OCI-LY7 (cell line): ENCODE measurements at regions not wholly inside any gene's neighbourhood (a gene's known extent, or its start where the extent isn't known, plus 50 kb on each side); places are given as distances from the start of the nearest gene placed in this dataset.

Source experiments
- BruUV-seq: library from RNA; stranded (reverse); fragments of 400-500 nt; replicated peaks from 2 replicates; lab custom pipeline; 2021; lab: Mats Ljungman, UMichigan
- CTCF ChIA-PET: fragments of 300-600 bp; sonication (Branson Sonifier 250); formaldehyde crosslinking; loops from one replicate; lab custom pipeline; 2022; ENCODE audit warnings: antibody characterized with exemption; ENCODE audit not compliant: unreplicated experiment; lab: Charles Lee
- POLR2A ChIA-PET: fragments of 300-600 bp; sonication (Branson Sonifier 250); formaldehyde crosslinking; loops from one replicate; lab custom pipeline; 2022; ENCODE audit warnings: antibody characterized with exemption; lab: Charles Lee
- DNase-seq: peaks from one replicate; pipeline ENCODE4 v3.0.0-alpha.2; 2015; ENCODE audit warnings: low spot score
- H2AFZ ChIP-seq: fragments of 200-600 bp; sonication (generic), shearing (Covaris generic); 2 replicates; pipeline ENCODE4 v1.6.1; 2014; ENCODE audit warnings: mild to moderate bottlenecking, antibody characterized with exemption, low read length, moderate library complexity
- H3K27ac ChIP-seq: fragments of 200-600 bp; sonication (generic); 2 replicates; pipeline ENCODE4 v1.5.1; 2014; ENCODE audit warnings: mixed run types, low read depth, mild to moderate bottlenecking, moderate library complexity, low read length, inconsistent platforms; ENCODE audit not compliant: poor library complexity, severe bottlenecking
- H3K36me3 ChIP-seq: fragments of 200-600 bp; sonication (generic); 2 replicates; pipeline ENCODE4 v1.6.1; 2014; ENCODE audit warnings: mild to moderate bottlenecking, antibody characterized with exemption, low read length, moderate library complexity, mixed read lengths; ENCODE audit not compliant: insufficient read depth
- H3K4me1 ChIP-seq: fragments of 200-600 bp; sonication (generic); 2 replicates; pipeline ENCODE4 v1.5.1; 2014; ENCODE audit warnings: mild to moderate bottlenecking, low read length; ENCODE audit not compliant: insufficient read depth, poor library complexity, severe bottlenecking
- H3K4me2 ChIP-seq: fragments of 200-600 bp; sonication (generic); 2 replicates; pipeline ENCODE4 v1.6.1; 2014; ENCODE audit warnings: mild to moderate bottlenecking, low read length
- H3K4me3 ChIP-seq: fragments of 200-600 bp; sonication (generic); 2 replicates; pipeline ENCODE4 v1.5.1; 2014; ENCODE audit warnings: mild to moderate bottlenecking, low read depth, low read length; ENCODE audit not compliant: poor library complexity, severe bottlenecking
- H3K79me2 ChIP-seq: fragments of 200-600 bp; sonication (generic); 2 replicates; pipeline ENCODE4 v1.6.1; 2016; ENCODE audit warnings: low read depth, mild to moderate bottlenecking, low read length, moderate library complexity, mixed read lengths; ENCODE audit not compliant: insufficient read depth
- H3K9me2 ChIP-seq: fragments of 200-600 bp; sonication (generic); 2 replicates; pipeline ENCODE4 v1.6.1; 2016; ENCODE audit warnings: mild to moderate bottlenecking, low read length, mixed read lengths; ENCODE audit not compliant: insufficient read depth
- H3K9me3 ChIP-seq: fragments of 200-600 bp; sonication (generic); 2 replicates; pipeline ENCODE4 v1.6.1; 2014; ENCODE audit warnings: mild to moderate bottlenecking, mixed run types, low read length, mixed read lengths
- H4K20me1 ChIP-seq: fragments of 200-600 bp; sonication (generic); 2 replicates; pipeline ENCODE4 v1.6.1; 2014; ENCODE audit warnings: mild to moderate bottlenecking, antibody characterized with exemption, low read length, moderate library complexity, mixed read lengths; ENCODE audit not compliant: insufficient read depth
- EZH2phosphoT487 ChIP-seq: fragments of 200-600 bp; sonication (generic); IDR thresholded peaks from 2 replicates; pipeline ENCODE4 v1.6.1; 2018; ENCODE audit warnings: low read depth, borderline replicate concordance, mild to moderate bottlenecking, mixed run types, antibody characterized with exemption, low read length, moderate library complexity, mixed read lengths
- intact Hi-C: fragments of 100-400 bp; cut with micrococcal nuclease; formaldehyde crosslinking; loops from one replicate; pipeline ENCODE4 v1.10.0; 2022; ENCODE audit not compliant: unreplicated experiment
- TF ChIP-seq, protein P1 (sequence below): fragments of 200-600 bp; sonication (generic); conservative IDR thresholded peaks from 2 replicates; pipeline ENCODE4 v1.5.1; 2014; ENCODE audit warnings: mild to moderate bottlenecking, antibody characterized with exemption, low read length, moderate library complexity, mixed read lengths

DNA sequence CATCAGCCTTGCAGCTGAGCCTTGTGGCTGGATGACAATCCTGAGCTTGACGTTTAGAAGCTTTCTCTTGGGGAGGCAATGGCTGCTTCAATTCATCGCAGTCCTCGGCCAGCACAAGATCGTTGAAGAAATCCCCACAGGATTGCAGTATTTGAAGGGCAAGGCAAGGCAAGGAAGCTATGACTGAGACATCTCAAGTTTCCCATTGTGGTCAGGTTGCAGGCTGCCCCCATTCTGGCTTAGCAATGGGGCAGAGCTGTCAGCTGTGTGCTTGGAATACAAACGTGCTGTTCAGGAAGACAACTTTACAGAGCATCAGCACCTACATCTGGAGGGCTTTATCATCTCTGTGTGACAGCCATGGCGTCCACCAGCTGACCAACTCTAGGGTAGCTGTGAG, 275.9 kb upstream of the TBL1XR1 start:
- H3K79me2 ChIP-seq, result no peaks in the 10 kb centered on the region
- no peak overlapping the region for H3K4me2 ChIP-seq
- CTCF ChIA-PET, result no interaction called here
- H3K9me2 ChIP-seq, result no peaks in the 10 kb centered on the region
- H3K36me3 ChIP-seq, result no peaks in the 10 kb centered on the region
- intact Hi-C loops, result no loop called here
- no peak overlapping the region for H2AFZ ChIP-seq
- H3K9me3 ChIP-seq, result no peaks in the 10 kb centered on the region
- no TSS peak for BruUV-seq
- POLR2A ChIA-PET, result interaction anchor here (0.6 kb wide), 1 partner anchor 1124 kb away, joined by 3 read pairs; no protein-coding TSS in a partner anchor
- H3K4me1 ChIP-seq, result no peaks in the 10 kb centered on the region
- TF ChIP-seq, protein P1, sequence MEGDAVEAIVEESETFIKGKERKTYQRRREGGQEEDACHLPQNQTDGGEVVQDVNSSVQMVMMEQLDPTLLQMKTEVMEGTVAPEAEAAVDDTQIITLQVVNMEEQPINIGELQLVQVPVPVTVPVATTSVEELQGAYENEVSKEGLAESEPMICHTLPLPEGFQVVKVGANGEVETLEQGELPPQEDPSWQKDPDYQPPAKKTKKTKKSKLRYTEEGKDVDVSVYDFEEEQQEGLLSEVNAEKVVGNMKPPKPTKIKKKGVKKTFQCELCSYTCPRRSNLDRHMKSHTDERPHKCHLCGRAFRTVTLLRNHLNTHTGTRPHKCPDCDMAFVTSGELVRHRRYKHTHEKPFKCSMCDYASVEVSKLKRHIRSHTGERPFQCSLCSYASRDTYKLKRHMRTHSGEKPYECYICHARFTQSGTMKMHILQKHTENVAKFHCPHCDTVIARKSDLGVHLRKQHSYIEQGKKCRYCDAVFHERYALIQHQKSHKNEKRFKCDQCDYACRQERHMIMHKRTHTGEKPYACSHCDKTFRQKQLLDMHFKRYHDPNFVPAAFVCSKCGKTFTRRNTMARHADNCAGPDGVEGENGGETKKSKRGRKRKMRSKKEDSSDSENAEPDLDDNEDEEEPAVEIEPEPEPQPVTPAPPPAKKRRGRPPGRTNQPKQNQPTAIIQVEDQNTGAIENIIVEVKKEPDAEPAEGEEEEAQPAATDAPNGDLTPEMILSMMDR, result no peak
- no peak for TF ChIP-seq EZH2phosphoT487
- no peak for DNase-seq
- H3K4me3 ChIP-seq, result no peak overlapping the region
- H3K27ac ChIP-seq, result no peak overlapping the region
- H4K20me1 ChIP-seq, result no peaks in the 10 kb centered on the region

DNA sequence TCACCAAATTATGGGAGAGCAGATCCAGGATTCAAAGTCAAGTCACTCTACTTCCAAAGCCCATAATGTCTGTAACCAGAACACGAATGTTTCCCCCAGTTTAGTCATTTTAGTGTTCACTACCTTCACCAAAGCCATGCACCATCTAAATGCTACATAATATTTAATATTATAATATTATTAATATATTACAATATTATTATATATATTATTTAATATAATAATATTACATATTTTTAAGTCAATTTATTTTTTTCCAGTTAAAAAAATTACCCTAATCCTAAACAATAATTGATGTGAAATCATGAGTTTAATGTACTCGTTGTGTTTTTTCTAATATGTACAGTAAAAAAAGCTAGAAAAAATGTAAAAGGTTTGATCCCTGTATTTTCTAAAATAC, 276.6 kb upstream of the TBL1XR1 start:
- Histone ChIP-seq H3K27ac (no peak overlapping the region), H3K79me2 (no peaks in the 10 kb centered on the region), H3K9me3 (no peaks in the 10 kb centered on the region), H3K9me2 (no peaks in the 10 kb centered on the region), H3K4me1 (no peaks in the 10 kb centered on the region), H3K4me3 (no peak overlapping the region), H3K36me3 (no peaks in the 10 kb centered on the region), H4K20me1 (no peaks in the 10 kb centered on the region), H3K4me2 (no peak overlapping the region), H2AFZ (no peak overlapping the region)
- TF ChIP-seq EZH2phosphoT487, result no peak
- TF ChIP-seq, protein P1, result no peak
- BruUV-seq, result no TSS peak
- DNase-seq, result no peak
- POLR2A ChIA-PET, result interaction anchor here (0.6 kb wide), 1 partner anchor 1125 kb away, joined by 3 read pairs; no protein-coding TSS in a partner anchor
- intact Hi-C loops, result no loop called here
- CTCF ChIA-PET, result no interaction called here

DNA sequence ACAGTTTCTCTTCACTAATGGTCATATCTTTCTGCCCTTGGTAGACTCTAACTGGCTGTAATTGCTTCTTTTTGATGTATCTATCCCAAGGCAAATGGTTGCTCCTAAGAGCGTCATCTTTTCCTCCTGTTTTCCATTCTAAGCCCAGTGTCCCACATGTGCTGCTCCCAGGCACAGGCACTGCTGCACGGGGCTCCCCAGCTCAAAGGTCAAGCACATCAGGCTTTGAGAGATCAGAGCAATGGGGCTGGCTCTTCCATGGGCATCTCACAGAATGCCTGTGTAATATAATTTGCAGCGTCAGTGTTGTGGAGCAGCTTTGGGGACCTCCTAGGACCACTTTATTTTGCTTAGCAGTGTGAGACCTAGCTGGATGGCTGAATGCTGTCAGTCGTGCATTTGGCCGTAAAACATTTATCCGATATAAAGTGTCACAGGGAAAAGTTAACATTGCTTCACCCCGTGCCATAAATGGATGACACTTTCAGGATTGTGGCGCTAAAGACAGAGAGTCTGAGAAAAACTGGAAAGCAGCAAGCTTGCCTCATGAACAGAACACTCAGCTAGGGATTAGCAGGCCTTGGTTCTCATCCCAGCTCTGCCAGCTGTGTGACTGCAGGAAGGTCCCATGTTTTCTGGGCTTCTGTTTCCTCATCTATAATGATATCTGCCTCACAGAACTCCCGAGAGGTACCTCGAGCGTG, 277.5 kb upstream of the TBL1XR1 start:
- no peak overlapping the region for H2AFZ ChIP-seq

More for the DNA sequence above, 277.5 kb upstream of the TBL1XR1 start:
- no peak overlapping the region for H3K27ac ChIP-seq
- no peaks in the 10 kb centered on the region for H3K36me3 ChIP-seq
- H3K9me3 ChIP-seq, result no peaks in the 10 kb centered on the region
- intact Hi-C loops, result no loop called here
- BruUV-seq, result no TSS peak
- no peaks in the 10 kb centered on the region for H3K9me2 ChIP-seq
- POLR2A ChIA-PET, result interaction anchor here (0.6 to 0.7 kb wide), 3 partner anchors 31 to 548 kb away, joined by 3 to 4 read pairs (median 3); no protein-coding TSS in a partner anchor
- CTCF ChIA-PET, result no interaction called here
- H3K4me3 ChIP-seq, result no peak overlapping the region
- H4K20me1 ChIP-seq, result no peaks in the 10 kb centered on the region
- TF ChIP-seq, protein P1, result no peak
- TF ChIP-seq EZH2phosphoT487, result no peak
- DNase-seq, result no peak
- no peaks in the 10 kb centered on the region for H3K4me1 ChIP-seq
- H3K4me2 ChIP-seq, result no peak overlapping the region
- H3K79me2 ChIP-seq, result no peaks in the 10 kb centered on the region
